ENCODE measurements at regions not wholly inside any gene's neighbourhood (a gene's known extent, or its start where the extent isn't known, plus 50 kb on each side); places are given as distances from the start of the nearest gene placed in this dataset.
A peak's percentile ranks its signal among the peaks of the same experiment; 100 is the strongest.

GRCh38 chrY:15749533-15750433 is 1225.5 kb downstream of the NLGN4Y start:
- no peak for TF ChIP-seq CTCF (IDR thresholded peaks at IDR 0.05; ENCODE audit: insufficient read depth, low read depth, low read length, missing control alignments)
- H3K4me3 ChIP-seq (ENCODE audit: low read length): no peak overlapping the region
- DNase-seq (ENCODE audit: low read depth): peak; percentile 87

- peak; percentile 53 for DNase-seq (ENCODE audit: low read depth)
- H3K4me3 ChIP-seq (ENCODE audit: low read length): no peak overlapping the region
- TF ChIP-seq CTCF (IDR thresholded peaks at IDR 0.05; ENCODE audit: insufficient read depth, low read depth, low read length, missing control alignments): no peak
Observed at GRCh38 chrY:15751001-15751400, 1226.7 kb downstream of the NLGN4Y start.

- no peak for DNase-seq (ENCODE audit: low read depth)
- no peak overlapping the region for H3K4me3 ChIP-seq (ENCODE audit: low read length)
- TF ChIP-seq CTCF (IDR thresholded peaks at IDR 0.05; ENCODE audit: insufficient read depth, low read depth, low read length, missing control alignments): no peak
Observed at GRCh38 chrY:15756266-15756665, 1231.9 kb downstream of the NLGN4Y start.

- no peak for TF ChIP-seq CTCF (IDR thresholded peaks at IDR 0.05; ENCODE audit: insufficient read depth, low read depth, low read length, missing control alignments)
- no peak for DNase-seq (ENCODE audit: low read depth)
- H3K4me3 ChIP-seq (ENCODE audit: low read length): no peak overlapping the region
Observed at GRCh38 chrY:15773579-15773978, 1249.2 kb downstream of the NLGN4Y start.

- DNase-seq (ENCODE audit: low read depth): peak; percentile 5
- no peak overlapping the region for H3K4me3 ChIP-seq (ENCODE audit: low read length)
- no peak for TF ChIP-seq CTCF (IDR thresholded peaks at IDR 0.05; ENCODE audit: insufficient read depth, low read depth, low read length, missing control alignments)
Observed at GRCh38 chrY:15775880-15776279, 1251.6 kb downstream of the NLGN4Y start.

- TF ChIP-seq CTCF (IDR thresholded peaks at IDR 0.05; ENCODE audit: insufficient read depth, low read depth, low read length, missing control alignments): no peak
- DNase-seq (ENCODE audit: low read depth): no peak
- H3K4me3 ChIP-seq (ENCODE audit: low read length): no peak overlapping the region
Observed at GRCh38 chrY:15779891-15780290, 1255.6 kb downstream of the NLGN4Y start.

- H3K4me3 ChIP-seq (ENCODE audit: low read length): no peak overlapping the region
- DNase-seq (ENCODE audit: low read depth): peak; percentile 49
Observed at GRCh38 chrY:15800021-15800420, 1275.7 kb downstream of the NLGN4Y start.

More at GRCh38 chrY:15800021-15800420, 1275.7 kb downstream of the NLGN4Y start:
- no peak for TF ChIP-seq CTCF (IDR thresholded peaks at IDR 0.05; ENCODE audit: insufficient read depth, low read depth, low read length, missing control alignments)
